Peyer's patch (tissue), 4 donors: ENCODE measurements at regions not wholly inside any gene's neighbourhood (a gene's known extent, or its start where the extent isn't known, plus 50 kb on each side); places are given as distances from the start of the nearest gene placed in this dataset.

Source experiments
- POLR2A ChIP-seq, 2 donors: fragments of 450-650 bp; IDR thresholded peaks; one replicate each; pipeline ENCODE4 v1.5.1; 2017; ENCODE audit warnings: antibody characterized with exemption in 2 of 2, mild to moderate bottlenecking in 2 of 2, moderate library complexity in 2 of 2
- TF ChIP-seq, protein P1 (sequence below), 6 experiments: fragments of 450-650 bp in 4 of 6; fragments of 200-600 bp in 2 of 6; sonication (generic) in 1 of 6; IDR thresholded peaks; one replicate each; pipeline ENCODE4 v1.5.1; 2017 to 2019; ENCODE audit warnings: antibody characterized with exemption in 6 of 6, mild to moderate bottlenecking in 3 of 6, moderate library complexity in 1 of 6

- TF ChIP-seq, protein P1, sequence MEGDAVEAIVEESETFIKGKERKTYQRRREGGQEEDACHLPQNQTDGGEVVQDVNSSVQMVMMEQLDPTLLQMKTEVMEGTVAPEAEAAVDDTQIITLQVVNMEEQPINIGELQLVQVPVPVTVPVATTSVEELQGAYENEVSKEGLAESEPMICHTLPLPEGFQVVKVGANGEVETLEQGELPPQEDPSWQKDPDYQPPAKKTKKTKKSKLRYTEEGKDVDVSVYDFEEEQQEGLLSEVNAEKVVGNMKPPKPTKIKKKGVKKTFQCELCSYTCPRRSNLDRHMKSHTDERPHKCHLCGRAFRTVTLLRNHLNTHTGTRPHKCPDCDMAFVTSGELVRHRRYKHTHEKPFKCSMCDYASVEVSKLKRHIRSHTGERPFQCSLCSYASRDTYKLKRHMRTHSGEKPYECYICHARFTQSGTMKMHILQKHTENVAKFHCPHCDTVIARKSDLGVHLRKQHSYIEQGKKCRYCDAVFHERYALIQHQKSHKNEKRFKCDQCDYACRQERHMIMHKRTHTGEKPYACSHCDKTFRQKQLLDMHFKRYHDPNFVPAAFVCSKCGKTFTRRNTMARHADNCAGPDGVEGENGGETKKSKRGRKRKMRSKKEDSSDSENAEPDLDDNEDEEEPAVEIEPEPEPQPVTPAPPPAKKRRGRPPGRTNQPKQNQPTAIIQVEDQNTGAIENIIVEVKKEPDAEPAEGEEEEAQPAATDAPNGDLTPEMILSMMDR (IDR thresholded peaks at IDR 0.05): no peak
- no peak for TF ChIP-seq POLR2A (IDR thresholded peaks at IDR 0.05)
Observed at GRCh38 chr6:9172096-9172495, 736.8 kb upstream of the SLC35B3 start.
